ENCODE measurements at regions not wholly inside any gene's neighbourhood (a gene's known extent, or its start where the extent isn't known, plus 50 kb on each side); places are given as distances from the start of the nearest gene placed in this dataset.

DNA sequence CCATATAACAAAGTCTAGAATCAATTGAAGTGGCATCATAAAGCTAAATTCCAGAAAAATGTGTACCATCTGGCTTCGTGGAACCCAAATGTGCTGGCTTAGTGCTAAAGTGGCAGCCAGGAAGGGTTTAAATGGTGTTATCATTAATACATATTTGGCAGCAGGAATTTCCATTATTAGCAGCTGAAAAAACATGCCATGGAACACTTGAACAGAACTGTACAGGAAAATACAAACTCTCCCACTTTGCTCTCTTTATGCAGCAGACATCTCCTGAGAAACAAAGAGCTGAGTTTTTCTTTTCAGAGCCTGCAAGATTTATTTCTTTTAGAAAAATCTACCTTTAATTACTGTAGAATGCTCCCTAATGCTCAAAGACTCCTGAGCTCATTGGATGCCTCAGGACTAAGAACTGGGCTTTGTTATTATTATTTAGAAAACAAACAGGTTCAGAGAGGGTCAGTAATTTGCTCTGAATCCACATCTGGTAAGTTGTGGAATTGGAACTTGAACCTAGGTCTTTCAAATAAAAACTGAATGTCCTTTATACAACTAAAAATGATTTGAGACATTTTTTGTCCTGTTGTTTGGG, 179.0 kb downstream of the LACC1 start:
- BruUV-seq (replicated peaks) = no TSS peak
- intact Hi-C loops (cut with micrococcal nuclease; ENCODE audit: unreplicated experiment) = no loop called here
- H2AFZ ChIP-seq (ENCODE audit: low read length) = no peak overlapping the region
- TF ChIP-seq, protein P1, sequence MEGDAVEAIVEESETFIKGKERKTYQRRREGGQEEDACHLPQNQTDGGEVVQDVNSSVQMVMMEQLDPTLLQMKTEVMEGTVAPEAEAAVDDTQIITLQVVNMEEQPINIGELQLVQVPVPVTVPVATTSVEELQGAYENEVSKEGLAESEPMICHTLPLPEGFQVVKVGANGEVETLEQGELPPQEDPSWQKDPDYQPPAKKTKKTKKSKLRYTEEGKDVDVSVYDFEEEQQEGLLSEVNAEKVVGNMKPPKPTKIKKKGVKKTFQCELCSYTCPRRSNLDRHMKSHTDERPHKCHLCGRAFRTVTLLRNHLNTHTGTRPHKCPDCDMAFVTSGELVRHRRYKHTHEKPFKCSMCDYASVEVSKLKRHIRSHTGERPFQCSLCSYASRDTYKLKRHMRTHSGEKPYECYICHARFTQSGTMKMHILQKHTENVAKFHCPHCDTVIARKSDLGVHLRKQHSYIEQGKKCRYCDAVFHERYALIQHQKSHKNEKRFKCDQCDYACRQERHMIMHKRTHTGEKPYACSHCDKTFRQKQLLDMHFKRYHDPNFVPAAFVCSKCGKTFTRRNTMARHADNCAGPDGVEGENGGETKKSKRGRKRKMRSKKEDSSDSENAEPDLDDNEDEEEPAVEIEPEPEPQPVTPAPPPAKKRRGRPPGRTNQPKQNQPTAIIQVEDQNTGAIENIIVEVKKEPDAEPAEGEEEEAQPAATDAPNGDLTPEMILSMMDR (conservative IDR thresholded peaks at IDR 0.05; ENCODE audit: low read length) = no peak
- no peak for TF ChIP-seq EZH2phosphoT487 (IDR thresholded peaks at IDR 0.05; ENCODE audit: borderline replicate concordance, low read depth, low read length)
- H3K36me3 ChIP-seq (ENCODE audit: insufficient read depth, low read length) = no peaks in the 10 kb centered on the region
- DNase-seq (ENCODE audit: low spot score) = no peak
- no peak overlapping the region for H3K27ac ChIP-seq (ENCODE audit: low read depth, low read length, poor library complexity, severe bottlenecking)
- H3K9me2 ChIP-seq (ENCODE audit: insufficient read depth, low read length) = no peaks in the 10 kb centered on the region
- H3K9me3 ChIP-seq (ENCODE audit: low read length) = no peaks in the 10 kb centered on the region
- H3K4me1 ChIP-seq (ENCODE audit: insufficient read depth, low read length, poor library complexity, severe bottlenecking) = no peaks in the 10 kb centered on the region
- H3K4me3 ChIP-seq (ENCODE audit: low read depth, low read length, poor library complexity, severe bottlenecking) = no peak overlapping the region
- H3K4me2 ChIP-seq (ENCODE audit: low read length) = no peak overlapping the region
- ChIA-PET POLR2A (no interaction called here), CTCF (ENCODE audit: unreplicated experiment) (interaction anchor here (0.5 kb wide), 1 partner anchor 12 kb away, joined by 16 read pairs; no protein-coding TSS in a partner anchor)
- H4K20me1 ChIP-seq (ENCODE audit: insufficient read depth, low read length) = no peaks in the 10 kb centered on the region
- H3K79me2 ChIP-seq (ENCODE audit: insufficient read depth, low read depth, low read length) = no peaks in the 10 kb centered on the region

DNA sequence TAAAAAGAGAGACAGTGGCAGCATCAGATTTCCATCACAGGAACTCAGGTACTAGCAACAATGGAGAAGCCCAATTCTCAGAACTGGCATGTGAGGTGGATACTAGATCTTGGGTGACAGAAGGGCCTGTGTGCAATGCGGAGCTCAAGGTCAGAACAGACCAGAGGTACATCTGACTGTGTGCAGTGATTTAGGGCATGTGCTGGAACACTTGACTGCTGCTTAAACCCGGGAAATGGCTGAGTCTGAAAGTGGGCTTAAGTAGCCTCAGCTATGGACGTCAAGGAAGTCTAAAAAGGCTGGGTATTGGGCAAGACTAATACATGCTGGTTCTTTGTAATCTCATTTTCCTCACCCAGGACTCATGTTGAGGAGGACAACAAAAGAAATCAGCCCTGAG, 182.2 kb downstream of the LACC1 start:
- DNase-seq (ENCODE audit: low spot score) = no peak
- no peaks in the 10 kb centered on the region for H3K9me2 ChIP-seq (ENCODE audit: insufficient read depth, low read length)
- no peak overlapping the region for H3K4me3 ChIP-seq (ENCODE audit: low read depth, low read length, poor library complexity, severe bottlenecking)
- no peak overlapping the region for H3K27ac ChIP-seq (ENCODE audit: low read depth, low read length, poor library complexity, severe bottlenecking)
- no peak overlapping the region for H2AFZ ChIP-seq (ENCODE audit: low read length)
- BruUV-seq (replicated peaks) = no TSS peak
- CTCF ChIA-PET (ENCODE audit: unreplicated experiment) = no interaction called here
- no peaks in the 10 kb centered on the region for H4K20me1 ChIP-seq (ENCODE audit: insufficient read depth, low read length)
- no peak for TF ChIP-seq EZH2phosphoT487 (IDR thresholded peaks at IDR 0.05; ENCODE audit: borderline replicate concordance, low read depth, low read length)
- TF ChIP-seq, protein P1 (conservative IDR thresholded peaks at IDR 0.05; ENCODE audit: low read length) = no peak
- no peaks in the 10 kb centered on the region for H3K9me3 ChIP-seq (ENCODE audit: low read length)
- POLR2A ChIA-PET = no interaction called here
- H3K4me1 ChIP-seq (ENCODE audit: insufficient read depth, low read length, poor library complexity, severe bottlenecking) = no peaks in the 10 kb centered on the region
- no peaks in the 10 kb centered on the region for H3K36me3 ChIP-seq (ENCODE audit: insufficient read depth, low read length)
- intact Hi-C loops (cut with micrococcal nuclease; ENCODE audit: unreplicated experiment) = no loop called here
- no peak overlapping the region for H3K4me2 ChIP-seq (ENCODE audit: low read length)
- no peaks in the 10 kb centered on the region for H3K79me2 ChIP-seq (ENCODE audit: insufficient read depth, low read depth, low read length)

DNA sequence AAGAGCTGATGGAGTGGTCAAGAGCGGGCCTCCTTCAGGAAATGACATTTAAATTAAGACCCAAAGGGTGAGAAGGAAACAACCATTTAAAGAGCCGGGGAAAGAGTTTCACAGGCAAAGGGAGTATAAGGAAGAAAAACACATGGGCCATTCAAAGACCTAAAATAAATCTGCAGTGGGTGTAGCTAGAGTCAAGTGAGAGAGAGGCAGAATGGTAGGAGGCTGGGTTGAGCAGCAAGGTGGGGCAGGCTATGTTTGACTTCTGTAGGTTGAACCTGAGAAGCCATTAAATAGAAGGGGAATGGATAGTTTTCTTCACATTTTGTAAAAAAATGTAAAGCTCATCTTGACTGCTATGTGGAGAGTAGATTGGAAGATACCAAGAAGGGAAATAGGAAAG, 183.8 kb downstream of the LACC1 start:
- H2AFZ ChIP-seq (ENCODE audit: low read length) = no peak overlapping the region
- POLR2A ChIA-PET = interaction anchor here (0.6 to 0.7 kb wide), 2 partner anchors 42 to 114 kb away, joined by 3 read pairs; no protein-coding TSS in a partner anchor

More for the DNA sequence above, 183.8 kb downstream of the LACC1 start:
- CTCF ChIA-PET (ENCODE audit: unreplicated experiment) = no interaction called here
- Histone ChIP-seq H3K9me2 (ENCODE audit: insufficient read depth, low read length) (no peaks in the 10 kb centered on the region), H4K20me1 (ENCODE audit: insufficient read depth, low read length) (no peaks in the 10 kb centered on the region), H3K4me1 (ENCODE audit: insufficient read depth, low read length, poor library complexity, severe bottlenecking) (no peaks in the 10 kb centered on the region), H3K4me3 (ENCODE audit: low read depth, low read length, poor library complexity, severe bottlenecking) (no peak overlapping the region), H3K79me2 (ENCODE audit: insufficient read depth, low read depth, low read length) (no peaks in the 10 kb centered on the region), H3K9me3 (ENCODE audit: low read length) (no peaks in the 10 kb centered on the region), H3K27ac (ENCODE audit: low read depth, low read length, poor library complexity, severe bottlenecking) (no peak overlapping the region), H3K4me2 (ENCODE audit: low read length) (no peak overlapping the region), H3K36me3 (ENCODE audit: insufficient read depth, low read length) (no peaks in the 10 kb centered on the region)
- DNase-seq (ENCODE audit: low spot score) = no peak
- TF ChIP-seq, protein P1 (conservative IDR thresholded peaks at IDR 0.05; ENCODE audit: low read length) = no peak
- TF ChIP-seq EZH2phosphoT487 (IDR thresholded peaks at IDR 0.05; ENCODE audit: borderline replicate concordance, low read depth, low read length) = no peak
- intact Hi-C loops (cut with micrococcal nuclease; ENCODE audit: unreplicated experiment) = no loop called here
- no TSS peak for BruUV-seq (replicated peaks)

Measured in OCI-LY7 (cell line).